ENCODE measurements at regions not wholly inside any gene's neighbourhood (a gene's known extent, or its start where the extent isn't known, plus 50 kb on each side); places are given as distances from the start of the nearest gene placed in this dataset.

DNA sequence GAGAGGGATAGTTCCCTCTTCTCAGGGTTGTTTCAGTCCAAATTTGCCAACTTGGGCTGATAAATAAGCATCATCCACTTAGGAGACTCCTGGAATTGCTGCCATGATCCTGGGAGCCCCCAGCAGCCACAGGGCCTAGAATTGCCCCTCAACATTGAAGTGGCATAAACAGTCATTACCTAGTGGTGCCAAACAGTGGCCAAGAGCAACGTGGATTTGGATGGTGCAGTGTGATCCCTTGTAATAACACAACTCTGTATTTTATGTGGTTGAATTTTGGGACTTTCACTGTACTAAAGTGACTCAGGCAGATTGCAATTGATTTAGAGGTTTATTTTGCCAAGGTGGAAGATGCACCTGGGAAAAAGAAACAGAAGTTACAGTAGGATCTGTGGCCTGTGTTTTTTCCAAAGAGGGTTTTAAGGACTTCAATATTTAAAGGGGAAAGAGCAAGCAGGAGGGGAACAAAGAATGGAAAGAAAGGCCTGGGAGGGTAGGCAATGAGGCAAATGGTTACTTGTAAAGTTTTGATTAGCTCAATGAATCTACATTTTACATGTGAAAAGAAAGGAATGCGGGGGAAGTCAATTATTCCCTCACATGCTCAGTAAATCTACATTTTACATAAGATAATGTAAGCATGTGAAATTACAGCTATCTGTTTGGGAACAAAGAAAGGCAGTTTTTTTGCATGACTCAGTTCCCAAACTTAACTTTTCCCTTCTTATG is 168.0 kb upstream of the NOX3 start:
- H2AFZ ChIP-seq (ENCODE audit: low read length), result no peak overlapping the region
- no peak for DNase-seq
- H3K4me2 ChIP-seq (ENCODE audit: low read depth, low read length), result no peak overlapping the region
- H3K9ac ChIP-seq (ENCODE audit: low read length), result no peak overlapping the region
- H3K36me3 ChIP-seq (replicated peaks; ENCODE audit: insufficient read depth, low read length), result no peaks in the 10 kb centered on the region
- no peaks in the 10 kb centered on the region for H4K20me1 ChIP-seq (ENCODE audit: insufficient read depth, low read length)
- no peak overlapping the region for H3K27ac ChIP-seq (ENCODE audit: low read length)
- no peaks in the 10 kb centered on the region for H3K4me1 ChIP-seq (ENCODE audit: low read length)
- no peaks in the 10 kb centered on the region for H3K27me3 ChIP-seq (replicated peaks; ENCODE audit: insufficient read depth, low read length)
- no peaks in the 10 kb centered on the region for H3F3A ChIP-seq (ENCODE audit: insufficient read depth, low read length)
- H3K9me2 ChIP-seq (replicated peaks; ENCODE audit: insufficient read depth, low read length), result no peaks in the 10 kb centered on the region
- H3K9me3 ChIP-seq (replicated peaks; ENCODE audit: insufficient read depth, low read length), result no peaks in the 10 kb centered on the region
- no peaks in the 10 kb centered on the region for H3K79me2 ChIP-seq (ENCODE audit: low read length)
- no peak overlapping the region for H3K4me3 ChIP-seq (ENCODE audit: low read length)
- no peak for TF ChIP-seq EZH2phosphoT487 (IDR thresholded peaks at IDR 0.05; ENCODE audit: low read length)
- TF ChIP-seq EZH2 (optimal IDR thresholded peaks at IDR 0.05; ENCODE audit: low read depth, low read length), result no peak
- TF ChIP-seq, protein P1, sequence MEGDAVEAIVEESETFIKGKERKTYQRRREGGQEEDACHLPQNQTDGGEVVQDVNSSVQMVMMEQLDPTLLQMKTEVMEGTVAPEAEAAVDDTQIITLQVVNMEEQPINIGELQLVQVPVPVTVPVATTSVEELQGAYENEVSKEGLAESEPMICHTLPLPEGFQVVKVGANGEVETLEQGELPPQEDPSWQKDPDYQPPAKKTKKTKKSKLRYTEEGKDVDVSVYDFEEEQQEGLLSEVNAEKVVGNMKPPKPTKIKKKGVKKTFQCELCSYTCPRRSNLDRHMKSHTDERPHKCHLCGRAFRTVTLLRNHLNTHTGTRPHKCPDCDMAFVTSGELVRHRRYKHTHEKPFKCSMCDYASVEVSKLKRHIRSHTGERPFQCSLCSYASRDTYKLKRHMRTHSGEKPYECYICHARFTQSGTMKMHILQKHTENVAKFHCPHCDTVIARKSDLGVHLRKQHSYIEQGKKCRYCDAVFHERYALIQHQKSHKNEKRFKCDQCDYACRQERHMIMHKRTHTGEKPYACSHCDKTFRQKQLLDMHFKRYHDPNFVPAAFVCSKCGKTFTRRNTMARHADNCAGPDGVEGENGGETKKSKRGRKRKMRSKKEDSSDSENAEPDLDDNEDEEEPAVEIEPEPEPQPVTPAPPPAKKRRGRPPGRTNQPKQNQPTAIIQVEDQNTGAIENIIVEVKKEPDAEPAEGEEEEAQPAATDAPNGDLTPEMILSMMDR (IDR thresholded peaks at IDR 0.05; ENCODE audit: low read length), result no peak

DNA sequence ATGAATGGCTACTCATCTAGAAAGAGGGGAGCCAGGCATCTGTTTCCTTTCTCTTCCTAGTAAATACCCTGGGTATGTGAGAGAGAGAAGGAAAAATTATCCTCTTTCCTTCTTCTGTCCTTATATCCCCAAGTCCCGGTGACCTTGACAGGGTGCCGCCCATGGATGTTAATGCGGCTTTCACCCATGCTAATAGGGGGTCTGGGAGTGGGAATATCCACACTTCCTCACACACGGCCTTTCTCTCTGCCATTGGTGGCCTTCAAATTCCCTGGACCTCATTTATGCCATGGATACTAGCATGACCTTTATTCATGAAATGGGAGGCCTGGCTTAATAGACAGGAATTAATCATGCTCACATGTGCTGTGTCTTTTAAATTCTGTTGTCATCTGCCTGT is 159.0 kb upstream of the NOX3 start:
- no peaks in the 10 kb centered on the region for H3K36me3 ChIP-seq (replicated peaks; ENCODE audit: insufficient read depth, low read length)
- H3K4me1 ChIP-seq (ENCODE audit: low read length), result no peaks in the 10 kb centered on the region
- no peaks in the 10 kb centered on the region for H3F3A ChIP-seq (ENCODE audit: insufficient read depth, low read length)
- no peak overlapping the region for H3K4me3 ChIP-seq (ENCODE audit: low read length)
- no peak overlapping the region for H3K9ac ChIP-seq (ENCODE audit: low read length)
- no peaks in the 10 kb centered on the region for H3K79me2 ChIP-seq (ENCODE audit: low read length)
- H3K9me3 ChIP-seq (replicated peaks; ENCODE audit: insufficient read depth, low read length), result no peaks in the 10 kb centered on the region
- no peak overlapping the region for H3K4me2 ChIP-seq (ENCODE audit: low read depth, low read length)
- H3K9me2 ChIP-seq (replicated peaks; ENCODE audit: insufficient read depth, low read length), result no peaks in the 10 kb centered on the region
- no peaks in the 10 kb centered on the region for H3K27me3 ChIP-seq (replicated peaks; ENCODE audit: insufficient read depth, low read length)
- H2AFZ ChIP-seq (ENCODE audit: low read length), result no peak overlapping the region
- TF ChIP-seq, protein P1 (IDR thresholded peaks at IDR 0.05; ENCODE audit: low read length), result no peak
- TF ChIP-seq EZH2 (optimal IDR thresholded peaks at IDR 0.05; ENCODE audit: low read depth, low read length) (no peak), EZH2phosphoT487 (IDR thresholded peaks at IDR 0.05; ENCODE audit: low read length) (no peak)
- H3K27ac ChIP-seq (ENCODE audit: low read length), result no peak overlapping the region
- no peaks in the 10 kb centered on the region for H4K20me1 ChIP-seq (ENCODE audit: insufficient read depth, low read length)
- no peak for DNase-seq

DNA sequence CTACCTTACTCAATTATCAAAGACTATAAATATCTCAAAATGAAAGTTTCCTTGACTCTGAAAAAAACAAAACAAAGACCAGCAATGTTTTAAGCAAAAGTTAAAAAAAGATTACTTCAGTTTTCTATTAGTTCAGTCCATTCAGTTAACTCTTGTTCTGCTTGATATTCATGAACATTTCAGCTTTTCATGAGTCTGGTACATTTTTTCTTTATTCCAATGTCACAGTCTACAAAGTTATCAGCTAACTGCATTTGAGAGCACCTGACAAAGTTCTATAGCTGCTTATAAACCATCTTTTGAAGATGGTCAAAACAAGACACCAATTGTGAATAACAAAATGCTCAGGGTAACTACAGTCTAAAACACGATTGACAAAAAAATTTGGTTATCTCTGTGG is 156.1 kb upstream of the NOX3 start:
- Histone ChIP-seq H3K9me3 (replicated peaks; ENCODE audit: insufficient read depth, low read length) (no peaks in the 10 kb centered on the region), H2AFZ (ENCODE audit: low read length) (no peak overlapping the region), H3F3A (ENCODE audit: insufficient read depth, low read length) (no peaks in the 10 kb centered on the region), H3K9me2 (replicated peaks; ENCODE audit: insufficient read depth, low read length) (no peaks in the 10 kb centered on the region), H3K27ac (ENCODE audit: low read length) (no peak overlapping the region), H3K4me3 (ENCODE audit: low read length) (no peak overlapping the region), H3K4me2 (ENCODE audit: low read depth, low read length) (no peak overlapping the region), H3K36me3 (replicated peaks; ENCODE audit: insufficient read depth, low read length) (no peaks in the 10 kb centered on the region), H3K79me2 (ENCODE audit: low read length) (no peaks in the 10 kb centered on the region), H3K9ac (ENCODE audit: low read length) (no peak overlapping the region), H3K4me1 (ENCODE audit: low read length) (no peaks in the 10 kb centered on the region), H4K20me1 (ENCODE audit: insufficient read depth, low read length) (no peaks in the 10 kb centered on the region), H3K27me3 (replicated peaks; ENCODE audit: insufficient read depth, low read length) (no peaks in the 10 kb centered on the region)
- no peak for DNase-seq
- no peak for TF ChIP-seq EZH2 (optimal IDR thresholded peaks at IDR 0.05; ENCODE audit: low read depth, low read length)

DNA sequence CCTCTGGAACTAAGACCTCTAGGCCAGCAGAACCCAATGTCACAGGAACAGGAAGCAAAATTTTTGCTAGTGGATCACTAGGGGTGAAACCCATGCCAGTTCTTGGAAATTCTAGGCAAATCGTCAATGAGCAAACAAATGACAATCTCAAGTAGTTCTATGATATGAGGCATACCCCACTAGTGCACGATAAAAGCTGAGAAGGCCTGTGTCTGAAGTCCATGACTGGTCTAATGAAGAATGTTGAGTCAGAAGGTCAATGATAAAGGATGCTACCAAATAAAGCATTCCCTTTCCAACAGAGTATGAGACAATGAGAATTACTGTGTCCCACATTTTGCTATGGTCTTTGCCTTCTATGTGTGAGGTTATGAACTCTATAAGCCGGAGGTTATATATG is 149.4 kb upstream of the NOX3 start:
- no peak overlapping the region for H2AFZ ChIP-seq (ENCODE audit: low read length)
- no peak for TF ChIP-seq EZH2 (optimal IDR thresholded peaks at IDR 0.05; ENCODE audit: low read depth, low read length)
- TF ChIP-seq, protein P1 (IDR thresholded peaks at IDR 0.05; ENCODE audit: low read length), result no peak
- TF ChIP-seq EZH2phosphoT487 (IDR thresholded peaks at IDR 0.05; ENCODE audit: low read length), result no peak

More for the DNA sequence above, 149.4 kb upstream of the NOX3 start:
- Histone ChIP-seq H3F3A (ENCODE audit: insufficient read depth, low read length) (no peaks in the 10 kb centered on the region), H3K9me3 (replicated peaks; ENCODE audit: insufficient read depth, low read length) (no peaks in the 10 kb centered on the region), H3K9ac (ENCODE audit: low read length) (no peak overlapping the region), H3K27ac (ENCODE audit: low read length) (no peak overlapping the region), H3K4me3 (ENCODE audit: low read length) (no peak overlapping the region), H3K4me1 (ENCODE audit: low read length) (no peaks in the 10 kb centered on the region), H3K27me3 (replicated peaks; ENCODE audit: insufficient read depth, low read length) (no peaks in the 10 kb centered on the region), H3K4me2 (ENCODE audit: low read depth, low read length) (no peak overlapping the region), H3K36me3 (replicated peaks; ENCODE audit: insufficient read depth, low read length) (no peaks in the 10 kb centered on the region), H3K79me2 (ENCODE audit: low read length) (no peaks in the 10 kb centered on the region), H4K20me1 (ENCODE audit: insufficient read depth, low read length) (no peaks in the 10 kb centered on the region), H3K9me2 (replicated peaks; ENCODE audit: insufficient read depth, low read length) (no peaks in the 10 kb centered on the region)
- DNase-seq, result no peak
